IPS-NIHi11 (cell line): ENCODE measurements at regions not wholly inside any gene's neighbourhood (a gene's known extent, or its start where the extent isn't known, plus 50 kb on each side); places are given as distances from the start of the nearest gene placed in this dataset.
"Not testable (repeated sequence)": the region's sequence is repeated elsewhere in the genome, so short reads cannot be mapped to it uniquely, and the experiment has no call there.

ENCODE experiments used
- DNase-seq: peaks from one replicate; pipeline ENCODE4 v3.0.0; 2012; ENCODE audit warnings: mixed read lengths, low spot score

- not testable (repeated sequence) for DNase-seq
Observed at GRCh38 chr10:46749003-46749402, 162.2 kb upstream of the PTPN20 start.

GRCh38 chr10:46749470-46749869 is 161.8 kb upstream of the PTPN20 start:
- not testable (repeated sequence) for DNase-seq

DNA sequence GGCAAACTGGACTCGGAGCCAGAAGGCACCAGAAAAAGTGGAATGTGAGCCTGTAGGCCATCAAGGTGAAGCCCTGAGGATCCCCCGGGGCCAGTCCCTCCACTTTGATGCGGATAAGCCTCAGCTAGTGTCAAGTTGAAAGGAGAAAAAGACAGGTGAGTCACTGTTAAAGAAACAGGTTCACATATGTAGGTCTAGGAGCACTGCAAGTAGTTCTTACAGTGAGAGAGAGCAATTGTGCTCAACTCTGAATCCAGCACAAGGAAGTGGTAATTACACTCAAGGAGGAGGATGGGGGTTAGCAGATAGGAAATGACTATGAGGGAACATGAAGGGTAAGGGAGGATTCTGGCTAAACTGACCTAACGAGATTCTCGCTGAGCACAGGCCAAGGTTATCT is 157.5 kb upstream of the PTPN20 start:
- DNase-seq, result not testable (repeated sequence)

- not testable (repeated sequence) for DNase-seq
Observed at GRCh38 chr10:46761471-46761870, 149.8 kb upstream of the PTPN20 start.

- not testable (repeated sequence) for DNase-seq
Observed at GRCh38 chr10:46768515-46769291, 142.5 kb upstream of the PTPN20 start.

- DNase-seq, result not testable (repeated sequence)
Observed at GRCh38 chr10:46773178-46773896, 137.9 kb upstream of the PTPN20 start.

GRCh38 chr10:46773897-46774236 is 137.4 kb upstream of the PTPN20 start:
- DNase-seq, result not testable (repeated sequence)

DNA sequence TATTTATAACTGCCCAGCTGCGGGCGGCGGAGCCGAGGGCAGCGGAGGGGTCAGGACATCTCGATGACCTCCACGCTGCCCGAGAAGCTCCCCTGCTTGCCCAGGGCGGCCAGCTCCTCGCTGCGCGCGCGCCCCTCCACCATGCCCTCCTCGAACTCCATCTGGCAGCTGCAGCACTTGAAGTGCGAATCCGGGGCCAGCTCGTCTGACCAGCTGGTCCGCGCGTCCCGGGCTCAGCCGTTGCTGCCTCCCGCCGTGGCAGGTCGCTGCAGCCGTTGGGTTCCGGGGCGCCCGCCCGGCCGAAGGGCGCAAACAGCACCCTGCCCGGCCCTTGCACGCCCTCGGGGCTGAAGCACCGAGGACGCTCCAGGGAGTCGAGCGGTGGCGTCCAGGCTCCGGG is 136.9 kb upstream of the PTPN20 start:
- not testable (repeated sequence) for DNase-seq

- not testable (repeated sequence) for DNase-seq
Observed at GRCh38 chr10:46774945-46775667, 136.1 kb upstream of the PTPN20 start.

DNA sequence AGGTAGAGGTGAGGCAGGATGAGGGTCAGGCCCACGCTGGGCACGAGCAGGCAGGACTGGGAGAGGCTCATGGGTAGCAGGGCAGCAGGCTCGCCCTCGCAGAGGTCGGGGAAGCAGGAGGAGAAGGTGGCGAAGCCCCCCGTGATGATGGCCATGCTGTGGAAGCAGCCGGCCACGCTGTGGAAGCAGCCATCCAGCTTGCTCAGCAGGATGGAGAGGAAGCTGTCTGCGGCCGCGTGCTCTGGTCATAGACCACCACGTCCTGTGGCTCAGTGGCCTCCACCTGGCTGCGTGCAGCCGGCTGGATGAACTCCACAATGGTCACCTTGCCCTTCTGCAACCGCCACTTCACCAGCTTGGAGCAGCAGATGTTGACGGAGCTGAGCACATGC is 135.6 kb upstream of the PTPN20 start:
- not testable (repeated sequence) for DNase-seq

GRCh38 chr10:46779571-46779970 is 131.7 kb upstream of the PTPN20 start:
- DNase-seq, result not testable (repeated sequence)

- not testable (repeated sequence) for DNase-seq
Observed at GRCh38 chr10:46780164-46780563, 131.1 kb upstream of the PTPN20 start.

DNA sequence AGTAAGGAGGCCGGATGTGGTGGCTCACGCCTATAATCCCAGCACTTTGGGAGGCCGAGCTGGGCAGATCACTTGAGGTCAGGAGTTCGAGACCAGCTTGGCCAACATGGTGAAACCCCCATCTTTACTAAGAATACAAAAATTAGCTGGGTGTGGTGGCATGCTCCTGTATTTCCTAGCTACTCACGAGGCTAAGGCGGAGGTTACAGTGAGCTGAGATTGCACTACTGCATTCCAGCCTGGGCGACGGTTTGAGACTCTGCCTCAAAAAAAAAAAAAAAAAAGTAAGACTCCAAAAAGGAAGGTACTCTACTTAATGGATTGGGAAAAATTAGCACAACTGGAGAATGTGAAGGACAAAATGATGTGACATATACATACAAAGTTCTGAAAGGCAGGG is 130.2 kb upstream of the PTPN20 start:
- DNase-seq, result not testable (repeated sequence)

- not testable (repeated sequence) for DNase-seq
Observed at GRCh38 chr10:46782001-46782874, 129.0 kb upstream of the PTPN20 start.

- DNase-seq, result not testable (repeated sequence)
Observed at GRCh38 chr10:46784665-46785064, 126.6 kb upstream of the PTPN20 start.

DNA sequence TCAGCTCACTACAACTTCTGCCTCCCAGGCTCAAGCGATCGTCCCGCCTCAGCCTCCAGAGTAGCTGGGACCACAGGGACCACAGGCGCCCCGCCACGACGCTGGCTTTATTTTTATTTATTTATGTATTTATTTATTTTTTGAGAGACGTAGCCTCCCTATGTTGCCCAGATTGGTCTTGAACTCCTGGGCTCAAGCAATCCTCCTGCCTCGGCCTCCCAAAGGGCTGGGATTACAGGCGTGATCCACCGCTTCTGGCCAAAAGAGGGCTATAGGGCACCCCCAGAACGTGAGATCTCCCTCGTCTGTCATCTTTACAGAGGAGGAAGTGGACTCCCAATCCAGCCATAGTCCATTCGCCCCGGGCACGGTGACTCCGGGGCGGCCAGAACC is 125.1 kb upstream of the PTPN20 start:
- not testable (repeated sequence) for DNase-seq

- DNase-seq, result peak; percentile 42
Observed at GRCh38 chr10:46786518-46787320, 124.5 kb upstream of the PTPN20 start.

- DNase-seq, result no peak
Observed at GRCh38 chr10:46787321-46787615, 124.0 kb upstream of the PTPN20 start.

DNA sequence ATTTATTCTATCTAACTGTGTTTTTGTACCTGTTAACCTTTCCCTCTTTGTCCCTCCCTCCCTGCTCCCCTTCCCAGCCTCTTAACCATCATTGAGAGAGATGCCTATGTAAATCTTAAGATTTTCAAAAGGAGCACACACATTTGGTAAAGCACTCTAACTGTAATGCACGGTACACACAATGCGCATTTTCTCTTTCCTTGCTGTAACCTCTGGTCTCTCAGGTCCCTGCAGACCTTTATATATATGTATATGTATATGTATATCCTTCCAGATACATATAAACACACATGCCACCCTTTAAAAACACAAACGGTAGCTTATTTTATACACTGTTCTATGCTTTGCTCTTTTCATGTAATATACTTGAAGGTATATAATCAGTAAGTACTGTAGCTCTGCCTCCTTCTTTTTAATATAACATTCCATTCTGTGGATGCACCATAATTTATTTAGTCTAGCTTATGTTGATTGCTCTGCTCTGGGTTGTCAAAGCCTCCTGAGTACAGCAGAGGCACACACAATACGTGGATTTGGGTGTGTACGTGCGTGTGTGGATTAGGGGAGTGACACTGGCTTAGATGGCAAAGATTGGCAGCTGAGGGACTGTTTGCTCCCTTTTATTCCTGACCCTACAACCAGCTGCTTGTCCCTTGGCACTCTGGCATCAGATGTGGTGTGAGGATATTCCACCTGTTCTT is 118.4 kb upstream of the PTPN20 start:
- DNase-seq, result not testable (repeated sequence)

GRCh38 chr10:46796351-46796750 is 114.9 kb upstream of the PTPN20 start:
- DNase-seq, result not testable (repeated sequence)
